Activated naive CD4-positive, alpha-beta T cell treated with anti-CD3 and anti-CD28 coated beads, Interleukin-2, amount 50 U/mL, for 72 hours (primary cell): ENCODE measurements at regions not wholly inside any gene's neighbourhood (a gene's known extent, or its start where the extent isn't known, plus 50 kb on each side); places are given as distances from the start of the nearest gene placed in this dataset.

ENCODE experiments used
- ATAC-seq, 2 donors: fragments of 150-1000 bp; cut with Tn5 transposase; 2 replicates each; pipeline ENCODE4 v1.10.0; 2021; ENCODE audit warnings: mild to moderate bottlenecking in 2 of 2, moderate library complexity in 2 of 2
- DNase-seq, 2 donors: peaks; one replicate each; pipeline ENCODE4 v3.0.0; 2021 to 2022; ENCODE audit warnings: low spot score in 2 of 2
- H3K27ac Mint-ChIP-seq, 2 donors: one replicate each; pipeline ENCODE4 v1.8.0; 2022; ENCODE audit warnings: mild to moderate bottlenecking in 2 of 2, mixed read lengths in 2 of 2
- H3K36me3 Mint-ChIP-seq, 2 donors: one replicate each; pipeline ENCODE4 v1.8.0; 2022; ENCODE audit warnings: mixed read lengths in 2 of 2
- H3K9me3 Mint-ChIP-seq, 2 donors: one replicate each; pipeline ENCODE4 v1.8.0; 2022; ENCODE audit warnings: mixed read lengths in 2 of 2

DNA sequence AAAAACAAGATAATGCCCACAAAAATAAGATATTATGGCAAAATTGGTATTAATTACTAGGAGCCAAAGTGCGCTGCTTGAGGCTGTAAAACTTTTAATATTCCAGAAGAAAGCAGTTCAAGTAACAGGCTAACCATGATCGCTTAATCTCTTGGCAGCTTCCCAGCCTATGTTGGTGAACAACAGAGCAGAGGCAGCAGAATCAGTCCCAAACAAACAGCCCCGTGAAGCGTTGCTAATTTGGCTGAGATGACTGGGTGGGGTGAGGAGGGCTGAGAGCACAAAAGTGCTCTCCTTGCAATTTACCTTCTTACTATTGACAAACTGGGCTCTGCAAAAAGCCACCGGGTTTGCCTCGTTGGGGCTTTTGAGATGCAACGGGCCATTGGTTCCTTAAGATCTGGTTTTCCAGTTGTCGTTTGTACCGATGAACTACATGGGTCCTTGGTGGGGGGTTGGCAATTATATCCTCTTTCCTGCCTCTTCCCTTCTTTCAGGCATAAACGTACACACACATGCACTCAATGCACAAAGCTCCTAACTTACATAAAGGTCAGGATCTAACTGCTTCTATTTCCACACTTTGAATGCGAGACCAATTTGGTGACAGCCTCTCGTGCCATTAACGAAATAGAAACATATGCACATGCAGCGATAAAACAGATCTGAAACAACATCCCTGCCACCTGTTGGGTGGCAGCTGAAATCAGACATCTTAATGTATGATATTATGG is 407.6 kb upstream of the CADM1 start:
- no peak for ATAC-seq

GRCh38 chr11:115910379-115910778 is 406.2 kb upstream of the CADM1 start:
- DNase-seq = no peak
- no peak for ATAC-seq
- Mint-ChIP-seq H3K36me3 (no peaks in the 10 kb centered on the region), H3K27ac (no peak overlapping the region), H3K9me3 (peaks cover 0 to 10% of the 10 kb centered on the region in 2 donors)

More for the DNA sequence above, 407.6 kb upstream of the CADM1 start:
- Mint-ChIP-seq H3K27ac (no peak overlapping the region), H3K9me3 (peaks cover 0 to 7% of the 10 kb centered on the region in 2 donors), H3K36me3 (no peaks in the 10 kb centered on the region)
- DNase-seq = no peak

GRCh38 chr11:115906171-115906570 is 402.0 kb upstream of the CADM1 start:
- Mint-ChIP-seq H3K9me3 (peaks cover 3 to 16% of the 10 kb centered on the region in 2 donors), H3K36me3 (no peaks in the 10 kb centered on the region), H3K27ac (no peak overlapping the region)
- DNase-seq (no peak), ATAC-seq (no peak)

DNA sequence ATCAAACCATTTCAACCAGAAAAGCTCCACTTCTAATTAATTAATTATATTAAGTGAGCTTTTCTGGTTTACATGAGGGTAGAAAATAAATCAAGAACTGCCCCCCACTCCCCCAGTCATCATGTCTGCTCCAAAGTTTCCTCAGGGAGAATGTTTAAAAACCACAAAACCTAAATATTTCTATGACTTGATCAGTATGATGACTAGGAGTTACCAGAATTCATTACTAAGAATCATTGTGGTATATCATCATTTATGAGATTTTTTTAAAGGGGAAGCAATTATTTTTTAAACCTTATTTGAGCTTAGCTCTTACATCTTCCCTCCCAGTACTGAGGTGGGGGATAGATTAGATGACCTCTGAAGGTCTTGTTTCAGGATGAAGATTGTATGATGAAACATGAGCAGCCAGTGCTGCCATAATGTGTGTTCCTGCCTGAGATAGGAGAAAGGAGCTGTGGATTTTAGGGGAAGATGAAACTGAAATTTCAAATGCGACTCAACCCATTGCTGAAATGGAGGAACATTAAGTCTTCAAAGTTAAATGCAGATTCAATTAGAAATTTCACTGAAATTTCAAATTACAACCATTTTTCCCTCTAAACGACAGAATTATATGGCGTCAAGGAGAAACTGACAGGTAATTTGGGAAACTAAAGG is 401.3 kb upstream of the CADM1 start:
- Mint-ChIP-seq H3K36me3 (no peaks in the 10 kb centered on the region), H3K27ac (no peak overlapping the region), H3K9me3 (peaks cover 3 to 13% of the 10 kb centered on the region in 2 donors)
- ATAC-seq (no peak), DNase-seq (no peak)

- Mint-ChIP-seq H3K9me3 (peaks cover 8 to 19% of the 10 kb centered on the region in 2 donors), H3K36me3 (no peaks in the 10 kb centered on the region), H3K27ac (no peak overlapping the region)
- ATAC-seq (no peak), DNase-seq (no peak)
Measured at GRCh38 chr11:115903179-115903578, 399.0 kb upstream of the CADM1 start.

DNA sequence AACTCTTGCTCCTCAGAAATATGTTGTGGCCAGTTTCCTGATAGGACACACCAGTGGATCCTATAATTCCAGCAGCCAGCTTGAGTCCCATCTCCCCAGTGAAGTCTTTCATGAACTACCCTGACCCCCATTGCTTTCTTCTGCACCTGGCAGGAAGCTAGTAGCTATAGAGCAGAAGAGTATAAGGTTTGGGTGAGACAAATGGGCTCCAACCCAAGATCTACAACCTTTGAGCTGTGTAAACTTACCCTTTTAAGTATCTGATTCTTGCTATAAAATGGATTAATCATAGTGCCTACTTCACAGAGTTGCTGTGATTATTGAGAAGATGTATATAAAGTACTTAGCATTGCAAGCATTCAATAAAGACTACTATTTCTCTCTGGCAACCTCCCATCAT is 396.9 kb upstream of the CADM1 start:
- DNase-seq (no peak), ATAC-seq (no peak)
- peaks cover 12 to 14% of the 10 kb centered on the region in 2 donors for H3K9me3 Mint-ChIP-seq
- H3K27ac Mint-ChIP-seq = no peak overlapping the region
- H3K36me3 Mint-ChIP-seq = no peaks in the 10 kb centered on the region

DNA sequence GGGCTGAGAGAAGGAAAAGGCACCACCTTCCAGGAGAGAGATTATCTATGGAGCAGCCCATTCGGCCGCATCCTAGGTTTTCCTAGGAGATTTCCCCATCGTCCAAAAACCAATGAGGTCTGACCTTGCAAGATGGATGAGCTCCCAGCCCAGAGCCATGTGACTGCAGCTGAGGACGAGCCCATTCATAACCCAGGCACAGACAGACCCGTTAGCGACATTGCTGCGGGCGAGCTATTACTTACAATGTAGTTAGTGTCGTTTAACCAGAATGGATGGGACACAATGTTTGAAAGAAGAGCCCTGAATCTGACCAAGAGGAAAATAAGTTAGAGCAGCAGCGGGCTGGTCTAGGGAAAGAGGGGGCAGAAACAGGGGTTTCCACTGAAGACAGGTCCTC is 395.9 kb upstream of the CADM1 start:
- H3K27ac Mint-ChIP-seq = no peak overlapping the region
- ATAC-seq (no peak), DNase-seq (no peak)
- H3K9me3 Mint-ChIP-seq = peaks cover 12 to 14% of the 10 kb centered on the region in 2 donors
- no peaks in the 10 kb centered on the region for H3K36me3 Mint-ChIP-seq

GRCh38 chr11:115897707-115898106 is 393.5 kb upstream of the CADM1 start:
- DNase-seq (no peak), ATAC-seq (no peak)
- Mint-ChIP-seq H3K27ac (no peak overlapping the region), H3K9me3 (peaks cover 12 to 13% of the 10 kb centered on the region in 2 donors), H3K36me3 (no peaks in the 10 kb centered on the region)

- Mint-ChIP-seq H3K9me3 (peaks cover 6 to 9% of the 10 kb centered on the region in 2 donors), H3K27ac (no peak overlapping the region), H3K36me3 (no peaks in the 10 kb centered on the region)
- no peak for ATAC-seq
- no peak for DNase-seq
Measured at GRCh38 chr11:115896084-115896483, 391.9 kb upstream of the CADM1 start.

DNA sequence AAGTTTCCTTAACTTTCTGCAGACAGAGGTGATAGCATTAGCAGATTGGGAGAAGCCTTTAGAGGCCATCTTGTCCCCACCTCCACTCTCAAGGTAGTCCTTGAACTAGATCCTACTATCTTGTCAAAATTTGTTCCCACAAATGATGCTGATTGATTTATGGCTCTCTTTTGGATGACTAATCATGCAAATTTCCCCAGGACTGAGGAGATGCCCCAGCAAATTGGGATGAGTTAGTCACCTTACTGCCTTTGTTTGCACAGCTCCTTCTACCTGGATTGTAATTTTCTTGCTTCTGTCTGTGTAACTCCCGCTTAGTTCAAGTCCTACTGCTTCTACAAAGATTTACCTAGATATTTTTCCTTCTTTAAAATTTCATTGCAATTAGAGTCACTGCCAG is 391.4 kb upstream of the CADM1 start:
- H3K27ac Mint-ChIP-seq = no peak overlapping the region
- peaks cover 6 to 13% of the 10 kb centered on the region in 2 donors for H3K9me3 Mint-ChIP-seq
- no peak for ATAC-seq
- no peaks in the 10 kb centered on the region for H3K36me3 Mint-ChIP-seq
- no peak for DNase-seq

- ATAC-seq (no peak), DNase-seq (no peak)
- H3K27ac Mint-ChIP-seq = no peak overlapping the region
- H3K36me3 Mint-ChIP-seq = no peaks in the 10 kb centered on the region
- peaks cover 6 to 16% of the 10 kb centered on the region in 2 donors for H3K9me3 Mint-ChIP-seq
Measured at GRCh38 chr11:115894176-115894575, 390.0 kb upstream of the CADM1 start.

GRCh38 chr11:115893461-115894099 is 389.4 kb upstream of the CADM1 start:
- no peak for ATAC-seq
- H3K27ac Mint-ChIP-seq = no peak overlapping the region
- no peaks in the 10 kb centered on the region for H3K36me3 Mint-ChIP-seq
- peaks cover 5 to 15% of the 10 kb centered on the region in 2 donors for H3K9me3 Mint-ChIP-seq
- DNase-seq = no peak

DNA sequence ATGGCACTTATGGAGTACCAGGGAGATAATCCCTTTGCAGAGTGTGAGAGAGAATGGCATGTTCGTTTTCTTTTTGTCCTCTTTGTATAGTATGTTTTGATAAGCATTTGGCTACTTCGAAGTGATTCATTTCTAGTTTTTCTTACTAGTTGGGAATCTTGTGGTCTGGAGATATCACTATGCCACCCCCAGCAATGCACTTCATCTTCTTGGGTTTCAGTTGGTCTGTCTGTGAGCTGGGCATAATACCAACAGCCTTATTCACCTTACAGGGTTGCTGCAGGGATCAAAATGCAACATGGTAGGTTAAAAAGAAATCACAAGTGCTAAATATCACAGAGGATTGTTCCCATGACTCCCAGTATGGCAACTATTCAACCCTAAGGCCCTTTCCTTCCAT is 387.8 kb upstream of the CADM1 start:
- no peak for DNase-seq
- H3K36me3 Mint-ChIP-seq = no peaks in the 10 kb centered on the region
- no peak overlapping the region for H3K27ac Mint-ChIP-seq
- peaks cover 7% of the 10 kb centered on the region in 2 donors for H3K9me3 Mint-ChIP-seq
- no peak for ATAC-seq

DNA sequence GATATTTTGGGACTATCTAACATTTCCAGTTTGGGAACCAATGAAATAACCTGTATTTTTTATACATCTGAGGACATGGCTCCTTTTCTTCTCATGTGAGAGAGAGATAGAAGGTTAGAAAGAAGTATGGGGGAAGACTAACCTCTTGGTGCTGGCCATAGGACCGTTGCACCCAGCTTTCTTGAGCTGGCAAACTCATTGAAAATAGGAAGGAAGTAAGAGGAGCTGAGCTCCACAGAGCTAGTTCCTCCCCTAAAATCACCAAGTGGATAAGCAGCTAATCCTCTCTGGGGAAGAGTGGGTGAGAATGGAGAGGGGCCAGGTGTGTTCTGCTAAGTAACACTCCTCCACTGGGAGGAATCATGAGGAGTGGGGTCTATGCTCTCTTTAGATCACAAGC is 387.4 kb upstream of the CADM1 start:
- no peak overlapping the region for H3K27ac Mint-ChIP-seq
- ATAC-seq = no peak

DNA sequence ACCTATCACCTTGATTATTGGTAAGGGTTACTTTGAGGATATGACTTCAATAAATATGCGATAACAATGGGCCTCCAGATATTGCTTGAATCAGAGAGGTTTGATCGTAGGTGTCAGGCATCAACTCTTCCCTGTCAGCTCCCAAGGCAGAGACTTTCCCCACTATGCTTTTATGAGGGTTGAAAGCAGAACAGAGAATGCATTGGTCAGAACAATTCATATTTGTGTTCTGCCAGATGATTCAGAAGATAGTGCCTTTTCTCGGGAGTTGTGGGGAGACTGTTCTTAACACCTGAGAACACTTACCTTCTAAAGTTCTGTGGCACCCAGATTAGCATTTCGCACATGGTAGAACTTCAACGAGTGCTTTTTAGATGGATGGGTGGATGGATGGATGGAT is 386.3 kb upstream of the CADM1 start:
- ATAC-seq = no peak
- Mint-ChIP-seq H3K9me3 (peaks cover 7% of the 10 kb centered on the region in 2 donors), H3K27ac (no peak overlapping the region), H3K36me3 (no peaks in the 10 kb centered on the region)
- DNase-seq = no peak

More for the DNA sequence above, 387.4 kb upstream of the CADM1 start:
- DNase-seq = no peak
- Mint-ChIP-seq H3K36me3 (no peaks in the 10 kb centered on the region), H3K9me3 (peaks cover 7% of the 10 kb centered on the region in 2 donors)

GRCh38 chr11:115889712-115890111 is 385.5 kb upstream of the CADM1 start:
- Mint-ChIP-seq H3K9me3 (peaks cover 7% of the 10 kb centered on the region in 2 donors), H3K36me3 (no peaks in the 10 kb centered on the region), H3K27ac (no peak overlapping the region)
- DNase-seq = no peak
- no peak for ATAC-seq

GRCh38 chr11:115887727-115888126 is 383.5 kb upstream of the CADM1 start:
- Mint-ChIP-seq H3K36me3 (no peaks in the 10 kb centered on the region), H3K9me3 (peaks cover 10 to 13% of the 10 kb centered on the region in 2 donors), H3K27ac (no peak overlapping the region)

More at GRCh38 chr11:115887727-115888126, 383.5 kb upstream of the CADM1 start:
- DNase-seq (no peak), ATAC-seq (no peak)
